Bone marrow (tissue), 2 donors: ENCODE measurements at regions not wholly inside any gene's neighbourhood (a gene's known extent, or its start where the extent isn't known, plus 50 kb on each side); places are given as distances from the start of the nearest gene placed in this dataset.

ENCODE experiments used
- DNase-seq, 2 donors: peaks; one replicate each; lab custom pipeline; 2025; lab: John Stamatoyannopoulos, UW

DNA sequence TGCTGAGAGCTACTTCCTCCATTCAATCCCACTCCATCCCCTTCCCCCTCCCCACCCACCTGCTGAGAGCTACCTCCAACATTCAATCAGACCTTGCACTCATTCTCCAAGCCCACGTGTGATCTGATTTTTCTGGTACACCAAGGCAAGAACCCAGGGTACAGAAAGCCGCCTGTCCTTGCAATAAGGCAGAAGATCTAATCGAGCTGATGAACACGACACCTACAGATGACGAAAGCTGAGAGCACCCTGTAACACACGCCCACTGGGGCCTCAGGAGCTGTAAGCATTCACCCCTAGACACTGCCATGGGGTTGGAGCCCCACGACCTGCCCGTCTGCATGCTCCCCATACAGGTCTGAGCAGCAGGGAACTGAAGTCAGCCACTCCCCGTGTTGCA lies 58.3 kb downstream of the TRIML1 start:
- DNase-seq: no peak

DNA sequence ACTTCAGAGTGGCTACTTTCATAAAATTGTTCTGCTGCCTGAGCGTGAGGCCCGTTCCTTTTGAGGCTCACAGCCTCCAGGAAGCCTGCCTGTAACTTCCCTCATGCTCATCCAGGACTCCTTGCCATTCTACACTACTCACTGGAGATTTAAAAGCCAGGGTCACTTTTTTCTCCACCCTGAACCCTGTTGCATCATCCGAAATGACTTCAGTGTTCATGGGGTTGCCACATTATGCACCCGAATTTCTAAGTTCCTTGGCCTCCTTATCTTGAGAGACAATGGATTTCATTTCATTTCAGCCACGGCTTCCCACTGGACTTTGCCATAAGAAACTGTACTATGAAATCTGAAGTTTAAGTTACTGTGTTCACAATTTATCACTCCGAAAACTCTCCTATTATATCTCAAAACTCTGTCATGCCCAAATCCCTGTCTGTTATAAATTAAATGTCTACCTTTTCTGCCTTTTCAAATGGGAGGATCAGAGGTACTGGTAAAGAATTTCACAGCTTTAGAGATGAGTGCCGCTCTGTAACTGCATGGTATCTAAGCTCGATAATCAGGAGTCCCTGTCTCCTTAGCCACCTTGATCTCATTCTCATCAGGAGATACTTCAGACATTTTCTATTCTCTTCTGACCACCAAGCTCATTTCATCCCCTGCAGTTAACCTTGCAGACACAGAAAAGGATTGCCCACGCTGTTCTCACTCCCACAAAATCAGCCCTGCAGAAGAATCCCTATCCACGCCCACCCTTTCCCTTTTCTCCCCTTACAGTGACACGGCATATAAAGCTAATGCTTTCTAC lies 59.9 kb downstream of the TRIML1 start:
- DNase-seq: no peak

DNA sequence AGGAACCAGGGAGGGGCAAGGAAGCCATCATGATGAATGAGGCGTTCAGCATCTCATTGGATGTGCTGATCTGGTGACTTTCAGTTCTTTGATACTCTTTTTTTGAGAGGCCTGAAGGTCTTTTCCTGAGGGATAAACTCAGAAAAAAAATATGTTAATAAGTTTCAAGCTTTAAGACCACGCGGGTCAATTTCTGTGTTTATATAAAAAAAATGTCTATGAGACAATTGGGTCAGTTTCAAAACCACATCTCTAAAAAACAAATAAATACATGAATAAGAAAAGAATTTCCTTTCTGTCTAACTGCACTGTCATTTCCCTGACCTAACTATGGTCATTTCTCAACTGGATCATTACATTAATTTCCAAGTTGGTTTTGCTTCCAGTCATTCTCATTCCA lies 62.6 kb downstream of the TRIML1 start:
- DNase-seq: no peak

DNA sequence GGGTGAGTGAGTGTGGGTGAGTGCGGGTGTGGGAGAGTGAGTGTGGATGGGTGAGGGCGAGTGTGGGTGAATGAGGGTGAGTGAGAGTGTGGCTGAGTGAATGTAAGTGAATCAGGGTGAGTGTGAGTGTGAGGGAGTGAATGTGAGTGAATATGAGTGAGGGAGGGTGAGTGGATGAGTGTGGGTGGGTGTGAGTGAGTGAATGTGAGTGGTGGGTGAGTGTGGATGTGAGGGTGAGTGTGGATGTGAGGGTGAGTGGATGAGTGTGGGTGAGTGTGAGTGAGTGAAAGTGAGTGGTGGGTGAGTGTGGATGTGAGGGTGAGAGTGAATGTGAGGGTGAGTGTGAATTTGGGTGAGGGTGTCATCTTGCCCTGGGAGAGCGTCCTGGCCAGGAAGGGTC lies 67.5 kb downstream of the TRIML1 start:
- no peak for DNase-seq

DNA sequence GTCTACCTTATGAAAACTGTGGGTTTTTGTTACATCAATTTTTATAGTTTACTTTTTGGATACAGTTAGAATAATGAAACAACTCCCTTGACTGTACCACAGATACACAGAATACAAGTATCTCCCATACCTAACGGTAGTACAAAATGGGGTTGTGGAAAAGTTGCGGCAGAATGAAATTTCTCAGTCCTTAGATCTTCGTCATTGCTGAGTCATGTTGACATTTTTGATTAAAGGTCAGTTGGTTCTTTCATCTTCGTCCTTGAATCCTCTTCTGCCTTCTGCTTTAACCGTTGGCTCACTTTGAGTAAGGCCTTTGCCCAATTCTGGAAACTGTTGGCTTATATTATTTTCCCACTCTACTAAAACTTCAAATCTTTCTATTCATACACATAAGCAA lies 75.6 kb downstream of the TRIML1 start:
- DNase-seq: no peak

DNA sequence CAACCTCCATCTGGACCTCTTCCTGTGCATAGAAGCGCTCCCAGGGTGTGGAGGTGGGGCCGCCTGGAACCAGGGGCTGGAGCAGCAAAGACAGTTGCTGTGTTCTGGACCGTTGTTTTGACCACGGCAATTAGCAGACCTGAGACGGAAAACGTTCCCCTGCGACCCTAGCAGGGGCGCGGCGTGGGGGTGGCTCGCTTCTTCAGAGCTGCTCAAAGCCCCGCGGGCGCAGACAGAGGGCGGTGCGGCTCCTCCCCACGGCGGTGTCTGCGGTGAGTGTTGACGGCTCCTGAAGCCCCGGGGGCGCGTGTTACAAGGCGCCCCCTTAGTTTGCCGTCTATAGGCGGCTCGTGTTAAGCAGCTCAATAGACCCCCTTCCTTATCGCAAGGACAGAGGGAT lies 79.2 kb downstream of the TRIML1 start:
- DNase-seq: no peak

DNA sequence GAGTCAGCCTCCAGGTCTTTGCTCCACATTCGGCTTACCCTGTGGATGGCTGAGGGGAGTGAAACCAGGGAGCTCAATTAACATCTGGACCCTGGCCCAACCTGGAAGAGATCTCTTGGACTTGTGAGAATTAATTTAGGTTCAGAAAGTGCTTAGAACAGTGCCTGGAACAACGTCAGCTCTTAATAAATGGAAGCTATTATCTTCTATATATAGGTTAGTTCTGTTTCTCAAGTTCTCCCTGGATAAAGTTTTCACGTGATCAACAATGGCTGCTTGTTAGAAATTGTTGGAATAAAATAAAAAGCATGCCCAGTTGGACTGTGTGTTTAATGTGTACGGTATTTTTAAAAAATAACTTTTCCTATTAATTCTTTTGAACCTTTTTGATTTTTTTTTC lies 80.8 kb downstream of the TRIML1 start:
- no peak for DNase-seq

DNA sequence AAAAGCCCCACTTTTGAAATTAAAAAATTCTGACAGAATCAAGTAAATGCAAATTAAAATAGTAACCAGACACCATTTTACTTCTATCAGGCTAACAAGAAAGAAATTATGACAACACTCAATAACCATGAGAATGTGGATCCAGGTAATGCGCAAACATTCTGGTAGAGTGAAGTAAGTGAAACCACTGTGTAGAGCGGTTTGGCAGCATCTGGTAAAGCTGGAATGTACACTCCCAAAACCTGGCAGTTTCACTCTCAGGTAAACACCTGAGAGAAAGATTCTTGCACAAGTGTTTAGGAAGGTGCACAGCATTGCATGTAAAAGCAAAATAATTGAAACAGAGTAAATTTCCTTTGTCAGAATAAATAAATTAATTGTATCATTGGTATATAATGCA lies 81.8 kb downstream of the TRIML1 start:
- DNase-seq: no peak

DNA sequence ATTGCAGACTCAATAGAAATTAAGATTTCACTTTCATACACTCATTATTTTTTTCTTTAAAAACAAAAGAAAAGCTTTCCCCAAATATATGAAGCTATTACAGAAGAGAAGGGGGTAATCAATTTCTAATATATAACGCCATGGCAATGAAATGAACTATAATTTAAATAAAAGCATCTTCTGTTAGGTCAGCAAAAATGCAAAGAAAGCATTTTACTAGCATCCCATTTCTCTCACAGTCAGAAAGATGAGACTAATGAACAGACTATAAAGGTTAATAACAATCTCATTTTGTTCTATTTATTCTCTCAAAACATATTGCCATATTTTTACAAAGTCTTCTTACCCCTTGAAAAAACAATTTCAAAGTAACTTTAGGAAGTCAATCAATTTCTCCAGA lies 89.0 kb downstream of the TRIML1 start:
- DNase-seq: no peak

DNA sequence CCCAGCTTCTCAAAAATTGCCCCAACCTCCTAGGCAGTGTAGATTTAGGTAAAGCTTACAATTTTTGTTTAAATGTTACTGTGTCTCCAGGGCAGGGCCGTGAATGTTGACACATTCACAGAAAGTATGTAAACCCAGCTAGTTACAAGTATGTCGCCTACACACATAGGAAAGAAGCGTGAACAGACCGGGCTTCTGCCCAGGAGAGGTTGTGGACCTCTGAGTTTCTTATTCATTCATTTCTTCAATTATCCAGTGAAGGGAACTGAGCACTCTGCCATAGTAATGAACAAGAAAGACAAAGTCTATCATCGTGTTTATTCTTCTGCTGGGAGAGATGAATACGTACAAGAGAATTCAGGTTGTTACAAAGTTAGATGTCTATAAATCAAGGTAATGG lies 93.2 kb downstream of the TRIML1 start:
- no peak for DNase-seq

DNA sequence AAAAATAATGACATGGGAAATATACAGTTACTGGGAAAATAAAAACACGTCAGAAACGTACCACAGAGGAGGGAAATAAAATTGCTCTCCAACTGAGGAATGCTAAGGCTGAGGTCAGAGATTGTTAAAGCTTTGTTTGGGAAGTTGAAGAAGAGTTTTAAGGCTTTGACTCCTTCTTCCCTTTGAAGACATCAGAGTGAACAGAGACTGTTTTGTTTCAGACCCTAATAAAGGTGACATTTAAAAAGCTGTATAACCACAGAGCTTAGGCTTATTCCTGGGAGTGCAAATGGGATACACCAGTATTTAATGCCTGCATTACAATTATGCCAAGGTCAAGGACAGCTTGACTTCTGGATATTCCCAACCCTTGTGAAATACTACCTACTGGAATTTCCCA lies 102.8 kb downstream of the TRIML1 start:
- DNase-seq: no peak

DNA sequence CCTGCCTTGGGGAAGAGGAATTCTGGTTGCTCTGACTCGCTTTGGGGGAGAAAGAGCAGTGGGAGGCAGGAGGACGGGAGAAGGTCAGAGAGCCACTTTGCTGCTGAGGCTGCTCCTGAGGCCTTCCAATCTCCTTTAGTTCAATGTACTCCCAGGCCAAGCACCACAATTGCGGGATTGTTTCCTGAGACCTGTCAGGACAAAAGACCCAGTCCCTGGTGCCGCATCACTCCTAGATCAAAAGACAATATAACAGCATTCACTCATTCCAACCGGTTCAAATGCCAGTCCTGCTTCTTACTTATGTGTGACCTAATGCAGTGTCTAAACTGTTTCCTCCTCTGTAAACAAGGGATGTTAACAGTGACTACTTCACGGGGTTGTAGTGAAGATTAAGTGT lies 106.4 kb downstream of the TRIML1 start:
- no peak for DNase-seq

DNA sequence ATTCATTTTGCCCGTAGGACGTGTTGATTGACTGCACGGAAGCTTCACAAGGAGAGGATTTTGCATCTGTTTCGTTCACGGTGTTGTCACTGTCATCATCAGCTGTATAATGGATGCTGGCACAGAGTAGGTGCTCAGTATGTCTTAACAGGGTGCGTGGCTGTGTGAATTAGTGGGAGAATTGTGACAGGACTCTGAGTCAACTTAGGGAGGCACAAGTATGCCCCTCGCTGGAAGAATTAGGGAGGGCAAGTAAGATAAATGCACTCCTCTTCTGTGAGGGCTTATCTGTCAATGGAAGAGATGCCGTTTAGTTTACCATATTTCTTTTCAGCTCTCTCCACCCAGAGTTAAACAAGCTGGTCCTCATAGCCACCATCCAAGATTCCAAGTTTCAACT lies 107.2 kb downstream of the TRIML1 start:
- no peak for DNase-seq

DNA sequence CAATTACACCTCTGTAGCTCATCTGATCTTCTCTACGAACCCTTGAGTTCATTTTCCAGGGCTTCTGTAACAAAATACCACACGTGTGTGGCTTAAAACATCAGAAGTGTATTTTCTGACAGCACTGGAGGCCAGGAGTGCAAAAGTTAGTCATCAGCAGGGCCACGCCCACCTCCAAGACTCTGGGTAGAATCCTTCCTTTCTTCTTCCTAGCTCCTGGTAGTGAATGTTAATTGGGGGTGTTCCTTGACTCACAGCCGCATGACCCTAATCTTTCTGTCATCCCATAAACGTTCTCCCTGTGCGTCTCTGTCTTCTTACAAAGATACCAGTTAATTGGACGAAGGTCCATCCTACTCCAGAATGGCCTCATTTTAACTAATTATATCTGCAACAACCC lies 115.0 kb downstream of the TRIML1 start:
- DNase-seq: no peak

DNA sequence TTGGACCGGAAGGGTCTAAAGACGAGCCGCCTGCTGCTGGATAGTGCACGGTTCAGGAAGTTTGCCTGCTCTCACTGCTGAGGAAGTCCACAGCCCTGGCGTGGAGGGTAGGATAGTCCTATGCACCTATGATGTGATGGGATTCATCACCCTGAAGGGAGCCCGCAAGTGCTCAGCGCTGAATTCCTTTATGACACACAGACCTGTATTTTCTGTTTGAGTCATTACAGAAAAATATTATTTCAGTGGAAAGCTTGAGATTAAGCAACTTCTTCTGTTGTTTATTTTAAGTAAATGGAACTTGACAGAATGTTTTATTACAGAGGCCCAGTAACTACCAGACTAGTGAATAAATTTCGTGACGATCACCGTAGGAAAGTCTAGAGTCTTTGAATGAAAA lies 123.2 kb downstream of the TRIML1 start:
- no peak for DNase-seq

DNA sequence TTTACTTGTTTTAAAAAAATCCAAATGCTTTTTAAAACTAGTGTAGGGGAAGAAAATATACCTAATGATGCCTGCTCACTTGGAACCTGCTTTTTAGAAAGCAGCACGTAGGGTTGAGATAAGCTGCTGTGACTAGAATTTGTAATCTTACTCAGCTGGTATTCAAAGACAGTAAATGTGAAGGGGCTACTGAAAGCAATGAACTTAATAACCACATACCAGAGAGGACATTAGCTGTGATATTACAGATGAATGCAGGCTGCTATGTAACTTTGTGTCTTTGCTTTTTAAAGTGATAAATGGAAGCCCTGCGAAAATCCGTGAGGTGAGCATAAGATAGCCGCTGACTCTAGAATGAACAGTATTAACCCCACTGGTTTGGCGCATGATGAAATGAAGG lies 124.1 kb downstream of the TRIML1 start:
- DNase-seq: no peak

DNA sequence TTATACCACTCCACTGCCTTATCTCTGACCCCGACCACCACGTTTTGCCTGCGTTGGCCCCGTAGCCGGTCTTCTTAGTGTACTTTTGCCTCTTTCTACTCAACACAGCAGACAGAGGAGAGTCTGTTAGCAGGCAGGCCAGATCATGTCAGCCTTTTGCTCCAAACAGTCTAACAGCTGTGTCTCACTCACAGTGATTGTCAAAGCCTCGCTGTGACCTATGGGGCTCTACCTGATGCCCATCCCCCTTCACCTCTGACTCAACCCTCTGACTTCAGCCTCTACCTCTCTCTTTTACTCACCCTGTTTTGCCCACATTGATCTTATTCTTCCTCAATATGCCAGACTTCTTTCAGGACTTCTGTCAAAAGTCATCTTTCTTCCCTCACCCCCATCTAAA lies 127.1 kb downstream of the TRIML1 start:
- no peak for DNase-seq

DNA sequence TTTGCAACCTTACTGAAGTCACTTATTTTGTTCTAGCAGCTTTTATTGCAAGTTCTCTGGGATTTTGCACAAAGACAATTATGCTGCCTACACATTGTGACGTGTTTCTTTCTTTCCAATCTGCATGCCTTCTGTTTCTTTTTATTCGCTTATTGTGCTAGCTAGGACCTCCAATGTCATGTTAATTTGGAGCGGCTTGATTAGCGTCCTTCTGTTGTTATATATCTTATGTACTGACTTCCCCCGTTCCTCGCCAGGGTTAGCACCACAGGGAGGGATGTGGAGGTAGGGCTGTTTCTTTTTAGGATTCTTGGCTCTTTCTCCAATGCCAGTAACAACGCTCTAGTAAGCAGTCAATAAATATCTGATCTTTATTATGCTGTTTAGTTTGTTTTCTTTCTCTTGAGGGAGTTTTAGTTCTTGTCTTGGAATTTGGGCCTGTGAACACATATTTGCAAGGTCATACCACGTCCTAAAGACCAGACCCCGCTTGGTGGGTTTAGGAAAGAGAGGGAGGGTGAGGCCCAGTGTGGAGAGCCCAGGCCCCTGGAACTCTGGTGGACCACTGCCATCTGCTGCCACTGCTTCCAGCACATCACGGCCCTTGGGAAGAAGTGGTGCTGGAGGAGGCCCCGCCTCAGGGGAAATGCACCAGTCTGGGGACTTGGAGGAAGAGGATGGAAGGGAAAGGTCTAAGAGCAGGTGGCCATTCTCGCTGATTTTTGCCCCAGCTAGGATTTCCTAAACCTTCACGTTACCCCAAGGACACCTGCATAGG lies 129.1 kb downstream of the TRIML1 start:
- no peak for DNase-seq

DNA sequence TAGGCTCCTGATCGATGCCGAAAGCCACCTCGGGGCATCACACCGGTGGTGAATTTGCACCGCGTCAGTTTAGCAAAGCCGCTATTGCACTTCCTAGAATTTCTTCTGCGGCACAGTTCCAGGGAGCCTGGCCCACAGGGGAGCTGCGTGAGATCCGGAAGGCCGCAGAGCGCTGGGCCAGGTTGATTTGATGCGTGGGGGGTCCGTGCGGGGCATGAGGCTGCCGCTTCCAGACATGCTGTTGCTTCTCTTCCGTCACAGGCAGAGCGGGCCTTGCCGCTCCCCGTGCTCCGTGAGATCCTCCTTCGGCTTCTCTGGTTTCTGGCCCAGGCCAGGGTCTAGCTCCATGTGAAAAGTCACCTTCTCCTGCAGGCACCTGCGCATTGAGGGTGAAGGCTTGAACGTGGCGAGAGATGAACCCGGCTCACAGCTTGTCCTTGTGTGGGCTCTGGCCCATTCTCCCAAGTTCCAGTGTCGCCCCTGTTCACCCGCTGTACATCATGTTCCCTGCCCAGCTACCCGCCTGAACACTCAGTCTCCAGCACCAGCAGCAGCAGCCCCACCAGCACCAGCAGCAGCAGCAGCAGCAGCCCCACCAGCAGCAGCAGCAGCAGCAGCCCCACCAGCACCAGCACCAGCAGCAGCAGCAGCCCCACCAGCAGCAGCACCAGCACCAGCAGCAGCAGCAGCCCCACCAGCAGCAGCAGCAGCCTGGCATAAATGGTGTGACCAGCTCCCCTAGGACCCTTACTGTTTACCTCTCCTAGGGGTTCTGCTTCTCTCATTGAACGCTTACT lies 131.2 kb downstream of the TRIML1 start:
- DNase-seq: no peak

DNA sequence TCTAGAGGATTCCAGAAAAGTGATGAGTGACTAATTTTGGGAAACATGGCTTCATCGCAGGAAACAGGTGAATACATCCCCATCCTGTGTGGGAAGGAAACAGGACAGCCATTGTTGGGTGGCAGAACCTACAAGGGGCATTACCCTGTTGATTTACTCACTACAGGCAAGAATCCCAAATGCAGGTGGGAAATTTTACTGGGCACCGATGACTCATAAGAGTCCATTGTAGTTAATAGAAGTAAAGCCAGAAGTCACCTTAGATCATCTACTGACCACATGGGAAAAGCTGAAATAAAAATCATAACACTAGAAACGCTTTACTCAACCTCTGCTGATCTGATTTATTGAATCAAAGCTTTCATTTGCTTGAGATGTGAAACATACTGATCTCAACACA lies 136.4 kb downstream of the TRIML1 start:
- DNase-seq: no peak

DNA sequence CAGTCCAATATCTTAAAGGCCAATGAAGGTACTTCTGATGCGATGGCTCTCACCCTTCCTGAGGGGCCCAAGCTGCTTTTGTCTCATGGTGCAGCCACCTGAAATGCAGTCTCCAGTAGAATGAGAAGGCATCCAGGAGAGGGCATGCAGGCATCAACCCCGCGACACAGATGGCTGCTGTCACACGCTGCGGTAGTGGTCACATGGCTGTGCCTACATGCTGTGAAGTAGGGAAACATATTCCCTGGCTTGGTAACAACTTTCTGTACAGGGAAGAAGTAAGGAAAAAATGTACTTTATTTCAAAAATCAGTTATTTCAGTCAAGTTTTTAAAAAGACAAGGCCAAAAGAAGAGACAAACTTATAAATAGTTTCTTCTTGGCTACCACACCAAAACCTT lies 139.9 kb downstream of the TRIML1 start:
- DNase-seq: no peak

DNA sequence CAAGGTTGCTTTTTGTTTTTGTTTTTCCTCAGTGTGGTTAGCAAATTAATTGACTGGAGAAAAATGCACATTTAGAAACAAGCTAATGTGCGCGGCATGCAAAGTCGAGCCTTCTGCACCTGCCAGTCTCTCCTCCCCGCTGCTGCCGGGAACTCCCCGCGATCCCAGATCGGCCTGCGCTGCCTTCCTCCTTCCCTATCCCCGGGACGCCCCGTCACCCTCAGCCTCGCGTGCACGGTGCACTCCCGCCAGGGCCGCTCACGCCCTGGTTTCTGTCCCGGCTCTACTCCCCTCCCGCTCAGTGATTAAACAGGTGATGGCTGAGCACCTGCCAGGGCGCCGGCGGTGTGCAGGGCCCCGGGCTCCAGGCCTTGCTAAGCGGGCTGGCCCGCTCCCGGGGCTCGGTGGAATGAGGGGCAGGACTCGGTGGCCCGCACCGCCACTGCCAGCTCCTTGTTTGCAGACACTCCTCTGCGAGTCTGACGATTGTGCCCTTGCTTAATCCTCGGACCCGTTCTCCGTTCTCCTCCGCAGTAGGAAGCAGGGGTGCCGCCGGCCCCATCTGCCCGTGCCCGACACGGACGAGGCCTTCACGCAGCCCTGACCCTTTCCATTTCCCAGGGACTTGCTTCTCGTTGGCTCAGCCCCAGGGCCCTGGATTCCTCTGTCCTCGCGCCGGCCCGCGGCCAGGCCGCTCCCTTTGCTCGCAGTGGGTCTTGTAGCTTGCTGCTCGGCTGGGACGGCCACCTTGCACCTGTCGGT lies 143.4 kb downstream of the TRIML1 start:
- DNase-seq: no peak
